ENCODE measurements at regions not wholly inside any gene's neighbourhood (a gene's known extent, or its start where the extent isn't known, plus 50 kb on each side); places are given as distances from the start of the nearest gene placed in this dataset.
"Not testable (repeated sequence)": the region's sequence is repeated elsewhere in the genome, so short reads cannot be mapped to it uniquely, and the experiment has no call there.

DNA sequence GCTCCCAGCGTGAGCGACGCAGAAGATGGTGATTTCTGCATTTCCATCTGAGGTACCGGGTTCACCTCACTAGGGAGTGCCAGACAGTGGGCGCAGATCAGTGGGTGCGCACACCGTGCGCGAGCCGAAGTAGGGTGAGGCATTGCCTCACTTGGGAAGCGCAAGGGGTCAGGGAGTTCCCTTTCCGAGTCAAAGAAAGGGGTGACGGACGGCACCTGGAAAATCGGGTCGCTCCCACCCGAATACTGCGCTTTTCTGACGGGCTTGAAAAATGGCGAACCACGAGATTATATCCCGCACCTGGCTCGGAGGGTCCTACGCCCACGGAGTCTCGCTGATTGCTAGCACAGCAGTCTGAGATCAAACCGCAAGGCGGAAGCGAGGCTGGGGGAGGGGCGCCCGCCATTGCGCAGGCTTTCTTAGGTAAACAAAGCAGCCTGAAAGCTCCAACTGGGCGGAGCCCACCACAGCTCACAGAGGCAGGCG, 175.8 kb downstream of the PPP1R3A start:
- H3K27ac ChIP-seq (ENCODE audit: control insufficient read depth, insufficient read depth); FAIRE-seq; H3K9ac ChIP-seq (ENCODE audit: control insufficient read depth, insufficient read depth, low read length); ATAC-seq; RAD21 ChIA-PET (ENCODE audit: unreplicated experiment); BruUV-seq (replicated peaks); SMC1A ChIA-PET (ENCODE audit: uncharacterized antibody, unreplicated experiment); POLR2A ChIA-PET; H3K4me3 ChIP-seq; H3K4me2 ChIP-seq (ENCODE audit: control insufficient read depth, insufficient read depth); H3K9me3 ChIP-seq (replicated peaks; ENCODE audit: control insufficient read depth, insufficient read depth, low read length); H2AFZ ChIP-seq (ENCODE audit: control insufficient read depth, low read depth, low read length); intact Hi-C loops (cut with micrococcal nuclease; ENCODE audit: unreplicated experiment); CTCF ChIA-PET; DNase-seq (ENCODE audit: low read depth, low spot score); H3K27me3 ChIP-seq (replicated peaks in 1 of 2; ENCODE audit: control insufficient read depth in 2 of 2, insufficient read depth in 2 of 2, low read length in 1 of 2); H4K20me1 ChIP-seq (ENCODE audit: control insufficient read depth, insufficient read depth); H3K4me1 ChIP-seq (ENCODE audit: control insufficient read depth, insufficient read depth, low read length); H3K79me2 ChIP-seq (ENCODE audit: control insufficient read depth, insufficient read depth, low read length); in situ Hi-C loops (cut with MboI); H3K36me3 ChIP-seq (ENCODE audit: control insufficient read depth in 2 of 2, insufficient read depth in 2 of 2, low read length in 1 of 2): not testable (repeated sequence)
- WGBS (ENCODE audit: insufficient coverage, insufficient replicate concordance, low lambda C conversion rate, missing lambda C conversion rate): 77% methylated on average over 19 of the region's 34 CpGs

DNA sequence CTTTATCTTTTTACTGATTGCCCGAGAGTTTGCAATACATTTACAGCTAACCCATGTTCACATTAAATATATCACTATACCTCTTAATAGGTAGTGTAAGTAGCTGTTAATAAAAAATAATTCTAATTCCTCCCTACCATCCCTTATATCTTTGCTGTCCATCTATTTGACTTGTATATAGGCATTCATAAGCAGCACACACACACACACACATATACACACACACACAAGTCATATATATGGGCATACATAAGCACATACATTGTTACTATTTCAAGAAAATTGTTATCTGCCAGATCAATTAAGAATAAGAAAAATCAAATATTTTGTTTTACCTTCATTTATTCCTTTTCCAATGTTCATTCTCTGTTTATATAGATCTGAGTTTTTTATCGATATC, 176.4 kb downstream of the PPP1R3A start:
- no peaks in the 10 kb centered on the region for H3K27me3 ChIP-seq (replicated peaks in 1 of 2; ENCODE audit: control insufficient read depth in 2 of 2, insufficient read depth in 2 of 2, low read length in 1 of 2)
- H4K20me1 ChIP-seq (ENCODE audit: control insufficient read depth, insufficient read depth): no peaks in the 10 kb centered on the region
- no peak overlapping the region for H2AFZ ChIP-seq (ENCODE audit: control insufficient read depth, low read depth, low read length)
- no peaks in the 10 kb centered on the region for H3K79me2 ChIP-seq (ENCODE audit: control insufficient read depth, insufficient read depth, low read length)
- H3K27ac ChIP-seq (ENCODE audit: control insufficient read depth, insufficient read depth): no peak overlapping the region
- no peak overlapping the region for H3K9ac ChIP-seq (ENCODE audit: control insufficient read depth, insufficient read depth, low read length)
- DNase-seq (ENCODE audit: low read depth, low spot score) (no peak), ATAC-seq (no peak), FAIRE-seq (no peak)
- H3K9me3 ChIP-seq (replicated peaks; ENCODE audit: control insufficient read depth, insufficient read depth, low read length): no peaks in the 10 kb centered on the region
- in situ Hi-C loops (cut with MboI) (no loop called here), intact Hi-C loops (cut with micrococcal nuclease; ENCODE audit: unreplicated experiment) (no loop called here)
- 65% methylated on average over 2 of the region's 2 CpGs for WGBS (ENCODE audit: insufficient coverage, insufficient replicate concordance, low lambda C conversion rate, missing lambda C conversion rate)
- no peaks in the 10 kb centered on the region for H3K4me1 ChIP-seq (ENCODE audit: control insufficient read depth, insufficient read depth, low read length)
- ChIA-PET RAD21 (ENCODE audit: unreplicated experiment) (no interaction called here), SMC1A (ENCODE audit: uncharacterized antibody, unreplicated experiment) (no interaction called here), POLR2A (no interaction called here), CTCF (no interaction called here)
- no peaks in the 10 kb centered on the region for H3K36me3 ChIP-seq (ENCODE audit: control insufficient read depth in 2 of 2, insufficient read depth in 2 of 2, low read length in 1 of 2)
- no TSS peak for BruUV-seq (replicated peaks)
- no peak for TF ChIP-seq HDAC2 (IDR thresholded peaks at IDR 0.05)
- no peak for TF ChIP-seq SMAD1 (IDR thresholded peaks at IDR 0.05; ENCODE audit: low read depth, partially characterized antibody)
- no peak for TF ChIP-seq IKZF2 (IDR thresholded peaks at IDR 0.05)
- no peak for TF ChIP-seq BRCA1 (IDR thresholded peaks at IDR 0.05; ENCODE audit: low read depth, low read length)
- no peak for TF ChIP-seq NFIC (IDR thresholded peaks at IDR 0.05; ENCODE audit: low read depth, low read length)
- TF ChIP-seq, protein P1, sequence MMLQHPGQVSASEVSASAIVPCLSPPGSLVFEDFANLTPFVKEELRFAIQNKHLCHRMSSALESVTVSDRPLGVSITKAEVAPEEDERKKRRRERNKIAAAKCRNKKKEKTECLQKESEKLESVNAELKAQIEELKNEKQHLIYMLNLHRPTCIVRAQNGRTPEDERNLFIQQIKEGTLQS (IDR thresholded peaks at IDR 0.05; ENCODE audit: borderline replicate concordance, extremely low read depth, low read depth, low read length): no peak
- no peak for TF ChIP-seq MTA2 (IDR thresholded peaks at IDR 0.05; ENCODE audit: low read depth)
- H3K4me3 ChIP-seq: no peak overlapping the region
- H3K4me2 ChIP-seq (ENCODE audit: control insufficient read depth, insufficient read depth): no peak overlapping the region
